Endothelial cell of umbilical vein (primary cell): ENCODE measurements at regions not wholly inside any gene's neighbourhood (a gene's known extent, or its start where the extent isn't known, plus 50 kb on each side); places are given as distances from the start of the nearest gene placed in this dataset.

Source experiments
- CTCF ChIP-seq, 2 donors: IDR thresholded peaks; 1 replicate in 1 of 2; 2 replicates in 1 of 2; pipeline ENCODE4 v1.5.1; 2011; ENCODE audit warnings: low read length in 2 of 2, mild to moderate bottlenecking in 2 of 2, moderate library complexity in 2 of 2, control low read depth in 1 of 2, inconsistent platforms in 1 of 2, low read depth in 1 of 2; ENCODE audit not compliant: insufficient read depth in 1 of 2; ENCODE audit errors: extremely low read depth in 1 of 2
- POLR2A ChIP-seq: IDR thresholded peaks from 2 replicates; pipeline ENCODE4 v1.6.1; 2012; ENCODE audit warnings: low read depth, mild to moderate bottlenecking, control low read depth, low read length
- TF ChIP-seq, protein P1 (sequence below): IDR thresholded peaks from 2 replicates; pipeline ENCODE4 v1.6.1; 2011; ENCODE audit not compliant: insufficient read depth, insufficient read length

- TF ChIP-seq CTCF (IDR thresholded peaks at IDR 0.05; ENCODE audit: extremely low read depth in 1 of 2, insufficient read depth in 1 of 2, low read depth in 1 of 2, low read length in 2 of 2) (no peak), POLR2A (no peak)
- TF ChIP-seq, protein P1, sequence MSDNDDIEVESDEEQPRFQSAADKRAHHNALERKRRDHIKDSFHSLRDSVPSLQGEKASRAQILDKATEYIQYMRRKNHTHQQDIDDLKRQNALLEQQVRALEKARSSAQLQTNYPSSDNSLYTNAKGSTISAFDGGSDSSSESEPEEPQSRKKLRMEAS = no peak
Observed at GRCh38 chr6:126614642-126615504, 275.0 kb downstream of the CENPW start.
